Fibroblast of villous mesenchyme (primary cell): ENCODE measurements at regions not wholly inside any gene's neighbourhood (a gene's known extent, or its start where the extent isn't known, plus 50 kb on each side); places are given as distances from the start of the nearest gene placed in this dataset.
A peak's percentile ranks its signal among the peaks of the same experiment; 100 is the strongest.

Experiments
- DNase-seq: peaks from one replicate; pipeline ENCODE4 v3.0.0-alpha.2; 2010; ENCODE audit warnings: low read depth
- H3K4me3 ChIP-seq: 2 replicates; pipeline ENCODE4 v1.5.1; 2011; ENCODE audit warnings: low read depth, mild to moderate bottlenecking, low read length
- TF ChIP-seq, protein P1 (sequence below): IDR thresholded peaks from 2 replicates; pipeline ENCODE4 v1.5.1; 2012; ENCODE audit warnings: low read depth, mild to moderate bottlenecking, low read length; ENCODE audit not compliant: insufficient read depth

DNA sequence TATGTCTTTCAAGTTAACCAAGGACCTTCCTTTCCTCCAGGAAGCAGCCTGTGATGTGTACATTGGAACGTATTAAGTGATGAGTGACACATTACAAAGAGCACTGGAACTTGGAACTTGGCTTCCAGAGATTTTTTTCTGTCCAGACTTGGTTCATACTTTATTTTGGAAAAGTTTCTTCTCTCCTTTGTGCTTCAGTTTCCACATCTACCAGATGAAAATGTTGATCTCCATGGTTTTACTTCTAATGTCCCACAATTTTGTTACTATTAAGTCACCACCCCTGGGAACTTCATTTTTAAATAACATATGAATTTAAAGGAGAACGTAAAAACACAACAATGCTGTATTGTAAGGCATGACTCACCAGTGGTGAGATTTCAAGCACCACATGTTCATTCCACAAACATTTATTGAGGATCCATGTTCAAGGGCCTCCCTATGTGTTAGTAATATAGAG lies 290.7 kb upstream of the LMCD1 start:
- TF ChIP-seq, protein P1, sequence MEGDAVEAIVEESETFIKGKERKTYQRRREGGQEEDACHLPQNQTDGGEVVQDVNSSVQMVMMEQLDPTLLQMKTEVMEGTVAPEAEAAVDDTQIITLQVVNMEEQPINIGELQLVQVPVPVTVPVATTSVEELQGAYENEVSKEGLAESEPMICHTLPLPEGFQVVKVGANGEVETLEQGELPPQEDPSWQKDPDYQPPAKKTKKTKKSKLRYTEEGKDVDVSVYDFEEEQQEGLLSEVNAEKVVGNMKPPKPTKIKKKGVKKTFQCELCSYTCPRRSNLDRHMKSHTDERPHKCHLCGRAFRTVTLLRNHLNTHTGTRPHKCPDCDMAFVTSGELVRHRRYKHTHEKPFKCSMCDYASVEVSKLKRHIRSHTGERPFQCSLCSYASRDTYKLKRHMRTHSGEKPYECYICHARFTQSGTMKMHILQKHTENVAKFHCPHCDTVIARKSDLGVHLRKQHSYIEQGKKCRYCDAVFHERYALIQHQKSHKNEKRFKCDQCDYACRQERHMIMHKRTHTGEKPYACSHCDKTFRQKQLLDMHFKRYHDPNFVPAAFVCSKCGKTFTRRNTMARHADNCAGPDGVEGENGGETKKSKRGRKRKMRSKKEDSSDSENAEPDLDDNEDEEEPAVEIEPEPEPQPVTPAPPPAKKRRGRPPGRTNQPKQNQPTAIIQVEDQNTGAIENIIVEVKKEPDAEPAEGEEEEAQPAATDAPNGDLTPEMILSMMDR: no peak
- H3K4me3 ChIP-seq: no peak overlapping the region
- DNase-seq: no peak

DNA sequence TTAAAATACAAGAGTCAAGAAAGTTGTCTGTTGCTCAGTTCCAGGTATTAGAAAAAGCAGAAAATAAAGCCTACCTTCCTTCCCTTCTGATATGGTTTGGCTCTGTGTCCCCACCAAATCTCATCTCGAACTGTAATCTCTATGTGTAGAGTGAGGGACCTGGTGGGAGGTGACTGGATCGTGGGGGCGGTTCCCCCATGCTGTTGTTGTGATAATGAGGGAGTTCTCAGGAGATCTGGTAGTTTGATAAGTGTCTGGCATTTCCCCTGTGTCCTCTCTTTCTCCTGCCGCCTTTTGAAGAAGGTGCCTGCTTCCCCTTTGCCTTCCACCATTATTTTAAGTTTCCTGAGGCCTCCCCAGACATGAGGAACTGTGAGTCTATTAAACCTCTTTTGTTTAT lies 288.8 kb upstream of the LMCD1 start:
- H3K4me3 ChIP-seq: no peak overlapping the region
- no peak for DNase-seq
- TF ChIP-seq, protein P1: no peak

GRCh38 chr3:8213286-8213685 lies 288.3 kb upstream of the LMCD1 start:
- DNase-seq: no peak
- no peak overlapping the region for H3K4me3 ChIP-seq
- TF ChIP-seq, protein P1: no peak

- TF ChIP-seq, protein P1: no peak
- no peak for DNase-seq
- no peak overlapping the region for H3K4me3 ChIP-seq
These were observed 285.8 kb upstream of the LMCD1 start for GRCh38 chr3:8215821-8216220.

DNA sequence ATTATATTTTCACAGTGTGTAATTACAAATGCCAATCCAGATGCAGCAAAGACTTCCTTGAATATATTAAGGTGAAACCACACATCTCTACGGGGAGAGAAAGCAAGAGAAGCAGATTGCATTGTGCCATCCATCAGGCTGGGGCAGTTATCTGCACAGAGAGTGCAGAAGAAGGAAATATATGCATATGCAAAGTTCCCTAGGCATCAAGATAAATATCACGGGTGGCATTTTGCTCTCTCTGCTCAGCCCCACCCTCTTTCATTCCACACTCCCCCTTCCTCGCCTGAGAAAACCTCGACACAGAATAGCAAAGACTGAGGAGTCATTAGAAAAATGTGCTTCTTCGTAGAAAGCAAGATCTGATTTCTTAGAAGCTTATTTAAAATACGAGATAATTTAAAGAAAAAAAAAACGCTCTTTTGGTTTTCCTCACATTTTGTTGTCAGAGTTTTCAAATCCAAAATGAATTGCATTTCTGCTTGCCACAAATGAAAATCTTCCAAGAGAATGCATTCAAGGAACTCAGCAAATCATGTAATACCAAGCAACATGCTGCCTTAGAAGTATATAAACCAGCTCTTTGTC lies 283.2 kb upstream of the LMCD1 start:
- TF ChIP-seq, protein P1: no peak
- H3K4me3 ChIP-seq: no peak overlapping the region

GRCh38 chr3:8220291-8220690 lies 281.3 kb upstream of the LMCD1 start:
- no peak overlapping the region for H3K4me3 ChIP-seq
- TF ChIP-seq, protein P1: no peak
- no peak for DNase-seq

More for the DNA sequence above, 283.2 kb upstream of the LMCD1 start:
- DNase-seq: no peak

- H3K4me3 ChIP-seq: no peak overlapping the region
- DNase-seq: peak; percentile 1
- TF ChIP-seq, protein P1: no peak
These were observed 277.9 kb upstream of the LMCD1 start for GRCh38 chr3:8223766-8224165.
